ENCODE measurements at regions not wholly inside any gene's neighbourhood (a gene's known extent, or its start where the extent isn't known, plus 50 kb on each side); places are given as distances from the start of the nearest gene placed in this dataset.

- no peak overlapping the region for H3K4me3 ChIP-seq (ENCODE audit: low read length)
- DNase-seq (ENCODE audit: low read depth), result no peak
- TF ChIP-seq CTCF (IDR thresholded peaks at IDR 0.05; ENCODE audit: insufficient read depth, low read depth, low read length, missing control alignments), result no peak
These were observed 187.9 kb upstream of the ATP10A start for GRCh38 chr15:26050984-26051383.

GRCh38 chr15:26049900-26050657 is 187.0 kb upstream of the ATP10A start:
- TF ChIP-seq CTCF (IDR thresholded peaks at IDR 0.05; ENCODE audit: insufficient read depth, low read depth, low read length, missing control alignments), result no peak
- H3K4me3 ChIP-seq (ENCODE audit: low read length), result no peak overlapping the region
- DNase-seq (ENCODE audit: low read depth), result no peak

- H3K4me3 ChIP-seq (ENCODE audit: low read length), result no peak overlapping the region
- no peak for TF ChIP-seq CTCF (IDR thresholded peaks at IDR 0.05; ENCODE audit: insufficient read depth, low read depth, low read length, missing control alignments)
- no peak for DNase-seq (ENCODE audit: low read depth)
These were observed 185.5 kb upstream of the ATP10A start for GRCh38 chr15:26048669-26049068.

- no peak for TF ChIP-seq CTCF (IDR thresholded peaks at IDR 0.05; ENCODE audit: insufficient read depth, low read depth, low read length, missing control alignments)
- H3K4me3 ChIP-seq (ENCODE audit: low read length), result no peak overlapping the region
- no peak for DNase-seq (ENCODE audit: low read depth)
These were observed 182.4 kb upstream of the ATP10A start for GRCh38 chr15:26045516-26045915.

GRCh38 chr15:26043018-26043417 is 179.9 kb upstream of the ATP10A start:
- TF ChIP-seq CTCF (IDR thresholded peaks at IDR 0.05; ENCODE audit: insufficient read depth, low read depth, low read length, missing control alignments), result no peak
- no peak for DNase-seq (ENCODE audit: low read depth)
- no peak overlapping the region for H3K4me3 ChIP-seq (ENCODE audit: low read length)

- H3K4me3 ChIP-seq (ENCODE audit: low read length), result no peak overlapping the region
- no peak for TF ChIP-seq CTCF (IDR thresholded peaks at IDR 0.05; ENCODE audit: insufficient read depth, low read depth, low read length, missing control alignments)
- DNase-seq (ENCODE audit: low read depth), result no peak
These were observed 175.6 kb upstream of the ATP10A start for GRCh38 chr15:26038693-26039092.

- TF ChIP-seq CTCF (IDR thresholded peaks at IDR 0.05; ENCODE audit: insufficient read depth, low read depth, low read length, missing control alignments), result no peak
These were observed 174.2 kb upstream of the ATP10A start for GRCh38 chr15:26037369-26037768.

More at GRCh38 chr15:26037369-26037768, 174.2 kb upstream of the ATP10A start:
- H3K4me3 ChIP-seq (ENCODE audit: low read length), result no peak overlapping the region
- DNase-seq (ENCODE audit: low read depth), result no peak
